Epithelial cell of proximal tubule (primary cell): ENCODE measurements at regions not wholly inside any gene's neighbourhood (a gene's known extent, or its start where the extent isn't known, plus 50 kb on each side); places are given as distances from the start of the nearest gene placed in this dataset.

Experiments
- DNase-seq: peaks from one replicate; pipeline ENCODE4 v3.0.0-alpha.2; 2011; ENCODE audit warnings: low read depth
- H3K4me3 ChIP-seq: 2 replicates; pipeline ENCODE4 v1.5.1; 2011; ENCODE audit warnings: low read depth, mild to moderate bottlenecking, low read length
- TF ChIP-seq, protein P1 (sequence below): conservative IDR thresholded peaks from 2 replicates; pipeline ENCODE4 v1.5.1; 2012; ENCODE audit warnings: low read depth, mild to moderate bottlenecking, low read length

DNA sequence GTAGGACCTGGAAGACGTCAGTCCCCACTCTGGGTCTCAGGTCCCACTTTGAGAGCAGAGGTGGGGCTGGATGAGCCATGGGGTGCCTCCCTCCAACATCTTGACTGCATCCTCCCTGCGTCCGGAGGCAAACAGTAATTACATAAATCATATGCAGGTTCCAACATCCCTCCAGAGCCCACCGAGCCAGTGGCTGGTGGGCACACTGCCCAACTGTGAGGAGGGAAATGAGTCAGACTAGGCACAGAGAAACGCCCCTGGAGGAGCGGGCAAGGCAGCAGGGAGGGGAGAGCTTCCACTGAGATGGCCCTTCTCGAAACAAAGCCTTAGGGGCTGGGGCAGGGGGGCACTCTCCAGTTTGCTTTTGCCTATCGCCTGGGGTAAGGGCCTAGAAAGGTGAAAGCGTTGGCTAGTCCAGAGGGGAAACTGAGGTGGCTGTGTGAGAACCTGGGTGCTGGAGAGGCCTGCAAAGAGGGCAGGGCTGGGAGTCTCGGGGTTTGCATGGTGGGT is 168.2 kb upstream of the MYCN start:
- DNase-seq: no peak
- H3K4me3 ChIP-seq: no peak overlapping the region
- TF ChIP-seq, protein P1, sequence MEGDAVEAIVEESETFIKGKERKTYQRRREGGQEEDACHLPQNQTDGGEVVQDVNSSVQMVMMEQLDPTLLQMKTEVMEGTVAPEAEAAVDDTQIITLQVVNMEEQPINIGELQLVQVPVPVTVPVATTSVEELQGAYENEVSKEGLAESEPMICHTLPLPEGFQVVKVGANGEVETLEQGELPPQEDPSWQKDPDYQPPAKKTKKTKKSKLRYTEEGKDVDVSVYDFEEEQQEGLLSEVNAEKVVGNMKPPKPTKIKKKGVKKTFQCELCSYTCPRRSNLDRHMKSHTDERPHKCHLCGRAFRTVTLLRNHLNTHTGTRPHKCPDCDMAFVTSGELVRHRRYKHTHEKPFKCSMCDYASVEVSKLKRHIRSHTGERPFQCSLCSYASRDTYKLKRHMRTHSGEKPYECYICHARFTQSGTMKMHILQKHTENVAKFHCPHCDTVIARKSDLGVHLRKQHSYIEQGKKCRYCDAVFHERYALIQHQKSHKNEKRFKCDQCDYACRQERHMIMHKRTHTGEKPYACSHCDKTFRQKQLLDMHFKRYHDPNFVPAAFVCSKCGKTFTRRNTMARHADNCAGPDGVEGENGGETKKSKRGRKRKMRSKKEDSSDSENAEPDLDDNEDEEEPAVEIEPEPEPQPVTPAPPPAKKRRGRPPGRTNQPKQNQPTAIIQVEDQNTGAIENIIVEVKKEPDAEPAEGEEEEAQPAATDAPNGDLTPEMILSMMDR: no peak

DNA sequence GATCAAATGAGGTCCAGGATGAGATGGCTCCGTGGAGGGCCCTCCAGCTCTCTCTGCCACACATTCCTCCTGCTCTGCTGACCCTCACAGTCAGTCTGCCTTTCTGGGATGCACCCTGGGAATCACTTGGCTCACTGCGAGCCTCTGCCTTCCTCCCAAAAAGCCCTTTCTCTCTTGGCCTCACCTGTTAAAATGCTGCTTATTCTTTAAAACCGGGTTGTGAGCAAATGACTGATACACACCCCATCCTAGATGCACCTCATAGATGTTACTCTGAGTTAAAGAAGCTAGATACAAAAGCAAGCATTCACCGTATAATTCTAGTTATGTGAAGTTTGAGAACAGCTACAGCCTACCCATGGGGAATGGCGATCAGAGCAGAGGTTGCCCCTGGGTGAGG is 167.7 kb upstream of the MYCN start:
- no peak overlapping the region for H3K4me3 ChIP-seq
- DNase-seq: no peak
- TF ChIP-seq, protein P1: no peak

DNA sequence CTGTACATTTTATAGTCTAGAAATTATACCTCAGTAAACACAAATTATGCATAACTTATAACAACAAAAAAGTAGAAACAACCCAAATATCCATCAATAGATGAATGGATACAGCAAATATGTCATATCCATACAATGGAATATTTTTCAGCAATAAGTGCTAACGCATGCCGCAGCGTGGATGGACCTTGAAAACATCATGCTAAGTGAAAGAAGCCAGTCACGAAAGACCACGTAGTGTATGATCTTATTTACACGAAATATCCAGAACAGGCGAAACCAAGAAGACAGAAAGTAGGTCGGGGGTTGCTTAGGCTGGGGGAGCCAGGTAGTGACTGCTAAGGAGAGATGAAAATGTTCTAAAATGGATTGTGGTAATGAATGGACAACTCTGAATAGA is 167.1 kb upstream of the MYCN start:
- TF ChIP-seq, protein P1: no peak
- no peak overlapping the region for H3K4me3 ChIP-seq
- no peak for DNase-seq

DNA sequence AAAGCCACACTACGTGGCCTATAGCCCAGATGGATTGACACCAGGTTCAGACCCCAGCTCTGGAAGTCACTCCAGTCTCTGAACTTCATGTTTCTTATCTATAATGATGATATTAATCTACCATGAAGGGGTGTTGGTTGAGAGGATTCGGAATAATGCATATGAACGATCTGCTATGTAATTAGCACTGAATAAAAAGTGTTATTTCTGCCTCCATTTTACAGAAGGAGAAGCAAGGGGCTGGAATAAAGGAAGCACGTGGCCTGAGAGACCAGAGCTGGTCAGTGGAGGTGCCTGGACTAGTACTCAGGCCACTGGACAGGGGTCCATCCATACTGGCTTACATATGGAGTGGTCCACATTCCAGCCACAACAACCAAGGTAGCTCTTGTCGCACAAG is 166.5 kb upstream of the MYCN start:
- TF ChIP-seq, protein P1: no peak
- DNase-seq: no peak
- H3K4me3 ChIP-seq: no peak overlapping the region

DNA sequence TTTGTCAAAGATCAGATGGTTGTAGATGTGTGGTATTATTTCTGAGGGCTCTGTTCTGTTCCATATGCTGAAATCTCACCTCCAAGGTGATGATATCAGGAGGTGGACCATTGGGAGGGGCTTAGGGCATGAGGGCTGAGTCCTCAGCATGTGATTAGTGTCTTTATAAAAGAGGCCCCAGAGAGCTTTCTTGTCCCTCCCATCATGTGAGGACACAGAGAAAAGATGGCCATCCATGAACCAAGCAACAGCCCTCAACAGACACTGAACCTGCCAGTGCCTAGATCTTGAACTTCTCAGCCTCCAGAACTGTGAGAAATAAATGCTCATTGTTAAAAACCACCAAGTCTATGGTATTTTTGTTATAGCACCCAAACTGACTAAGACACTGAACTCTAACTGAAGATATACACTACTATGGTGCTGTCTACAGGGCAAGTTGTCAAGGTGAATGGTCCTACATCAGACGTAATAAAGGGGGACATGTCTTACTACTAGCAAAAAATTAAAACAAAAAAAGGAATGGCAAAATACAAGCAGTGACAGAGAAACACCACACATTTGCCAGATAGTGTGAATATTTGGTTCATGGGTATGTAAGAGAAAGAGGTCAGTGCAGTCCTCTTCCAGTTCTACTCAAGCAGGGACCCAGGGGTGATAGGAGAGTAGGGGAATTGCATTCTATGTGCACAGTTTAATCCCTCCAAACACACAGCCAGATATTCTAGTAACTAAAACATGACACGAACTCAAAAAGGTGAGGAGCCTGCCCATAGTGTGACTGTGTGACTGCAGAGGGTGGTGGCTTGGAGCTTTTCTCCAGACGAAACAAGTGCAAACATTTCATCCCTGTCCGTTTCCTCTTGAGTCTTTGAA is 164.4 kb upstream of the MYCN start:
- TF ChIP-seq, protein P1: no peak
- no peak for DNase-seq
- no peak overlapping the region for H3K4me3 ChIP-seq

DNA sequence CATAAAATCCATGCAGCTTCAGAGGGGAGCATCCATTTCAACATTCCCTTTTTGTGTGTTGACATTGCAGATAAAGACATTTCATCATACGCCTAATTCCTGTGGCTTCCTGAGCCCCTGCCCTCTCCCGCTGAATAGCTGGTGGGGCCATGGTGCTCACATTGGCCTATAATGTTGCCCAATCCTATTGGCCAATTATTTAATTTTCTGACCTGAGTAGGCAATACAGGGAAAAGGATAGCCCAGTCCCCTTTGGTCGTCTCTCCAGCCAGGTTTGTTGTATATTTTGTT is 163.8 kb upstream of the MYCN start:
- no peak for DNase-seq
- TF ChIP-seq, protein P1: no peak
- H3K4me3 ChIP-seq: no peak overlapping the region
